Cardiac septum (tissue), 1 donor: ENCODE measurements at regions not wholly inside any gene's neighbourhood (a gene's known extent, or its start where the extent isn't known, plus 50 kb on each side); places are given as distances from the start of the nearest gene placed in this dataset.

Experiments
- DNase-seq: peaks from one replicate; pipeline ENCODE4 v3.0.0-alpha.2; 2020; ENCODE audit warnings: low spot score
- intact Hi-C: fragments of 100-400 bp; cut with DNase I; formaldehyde crosslinking; loops from one replicate; pipeline ENCODE4 v1.14.0; 2022
- donor health status: DM: no; HTN: no; CAD: no.

GRCh38 chr11:130633466-130633865 is 185.0 kb downstream of the ADAMTS15 start:
- no peak for DNase-seq
- intact Hi-C loops = no loop called here

GRCh38 chr11:130634186-130634585 is 185.7 kb downstream of the ADAMTS15 start:
- no peak for DNase-seq
- intact Hi-C loops = no loop called here

GRCh38 chr11:130634961-130635473 is 186.6 kb downstream of the ADAMTS15 start:
- no peak for DNase-seq
- intact Hi-C loops = no loop called here

GRCh38 chr11:130635937-130636630 is 187.6 kb downstream of the ADAMTS15 start:
- no peak for DNase-seq
- intact Hi-C loops = no loop called here

GRCh38 chr11:130636722-130637464 is 188.4 kb downstream of the ADAMTS15 start:
- intact Hi-C loops = no loop called here
- DNase-seq = no peak

- DNase-seq = no peak
- intact Hi-C loops = no loop called here
Measured at GRCh38 chr11:130637566-130637965, 189.1 kb downstream of the ADAMTS15 start.

- intact Hi-C loops = no loop called here
Measured at GRCh38 chr11:130638033-130638432, 189.6 kb downstream of the ADAMTS15 start.

GRCh38 chr11:130638624-130639023 is 190.2 kb downstream of the ADAMTS15 start:
- intact Hi-C loops = no loop called here
- no peak for DNase-seq

More at GRCh38 chr11:130638033-130638432, 189.6 kb downstream of the ADAMTS15 start:
- no peak for DNase-seq

- intact Hi-C loops = no loop called here
Measured at GRCh38 chr11:130639369-130639768, 190.9 kb downstream of the ADAMTS15 start.

GRCh38 chr11:130640526-130640925 is 192.1 kb downstream of the ADAMTS15 start:
- DNase-seq = no peak
- intact Hi-C loops = no loop called here

More at GRCh38 chr11:130639369-130639768, 190.9 kb downstream of the ADAMTS15 start:
- no peak for DNase-seq

GRCh38 chr11:130641876-130642275 is 193.4 kb downstream of the ADAMTS15 start:
- DNase-seq = no peak
- intact Hi-C loops = no loop called here

GRCh38 chr11:130642994-130643393 is 194.5 kb downstream of the ADAMTS15 start:
- no peak for DNase-seq
- intact Hi-C loops = no loop called here

GRCh38 chr11:130644187-130644586 is 195.7 kb downstream of the ADAMTS15 start:
- intact Hi-C loops = no loop called here
- no peak for DNase-seq

GRCh38 chr11:130645164-130645842 is 196.9 kb downstream of the ADAMTS15 start:
- DNase-seq = no peak
- intact Hi-C loops = no loop called here

- no peak for DNase-seq
- intact Hi-C loops = no loop called here
Measured at GRCh38 chr11:130645843-130646197, 197.4 kb downstream of the ADAMTS15 start.

GRCh38 chr11:130646881-130647280 is 198.4 kb downstream of the ADAMTS15 start:
- no peak for DNase-seq
- intact Hi-C loops = no loop called here

- DNase-seq = no peak
- intact Hi-C loops = no loop called here
Measured at GRCh38 chr11:130647371-130647770, 198.9 kb downstream of the ADAMTS15 start.

- DNase-seq = no peak
- intact Hi-C loops = loop anchor here (2.0 to 5.0 kb wide), 3 partner anchors 48 to 199 kb away; no protein-coding TSS in a partner anchor
Measured at GRCh38 chr11:130649801-130650200, 201.4 kb downstream of the ADAMTS15 start.

- DNase-seq = no peak
- intact Hi-C loops = loop anchor here (2.0 to 5.0 kb wide), 3 partner anchors 48 to 200 kb away; no protein-coding TSS in a partner anchor
Measured at GRCh38 chr11:130650456-130651030, 202.1 kb downstream of the ADAMTS15 start.
